Endothelial cell (in vitro differentiated cells): ENCODE measurements at regions not wholly inside any gene's neighbourhood (a gene's known extent, or its start where the extent isn't known, plus 50 kb on each side); places are given as distances from the start of the nearest gene placed in this dataset.

ENCODE experiments used
- DNase-seq: peaks from one replicate; pipeline ENCODE4 v3.0.0; 2021; ENCODE audit warnings: low spot score
- H3K27ac Mint-ChIP-seq: one replicate; pipeline ENCODE4 v1.8.0; 2021; ENCODE audit warnings: mixed read lengths, inconsistent platforms; ENCODE audit not compliant: unreplicated experiment
- H3K27me3 Mint-ChIP-seq: one replicate; pipeline ENCODE4 v1.8.0; 2021; ENCODE audit warnings: mild to moderate bottlenecking, moderate library complexity, mixed read lengths, inconsistent platforms; ENCODE audit not compliant: unreplicated experiment
- H3K36me3 Mint-ChIP-seq: one replicate; pipeline ENCODE4 v1.8.0; 2021; ENCODE audit warnings: mild to moderate bottlenecking, low read depth, mixed read lengths, inconsistent platforms; ENCODE audit not compliant: unreplicated experiment
- H3K4me1 Mint-ChIP-seq: one replicate; pipeline ENCODE4 v1.8.0; 2021; ENCODE audit warnings: mild to moderate bottlenecking, mixed read lengths, inconsistent platforms; ENCODE audit not compliant: unreplicated experiment
- H3K4me3 Mint-ChIP-seq: one replicate; pipeline ENCODE4 v1.8.0; 2021; ENCODE audit warnings: mild to moderate bottlenecking, mixed read lengths, inconsistent platforms; ENCODE audit not compliant: unreplicated experiment
- H3K9me3 Mint-ChIP-seq: one replicate; pipeline ENCODE4 v1.8.0; 2021; ENCODE audit warnings: mixed read lengths, inconsistent platforms; ENCODE audit not compliant: unreplicated experiment
- CTCF ChIP-seq: fragments of 200-600 bp; sonication (generic); IDR thresholded peaks from one replicate; pipeline ENCODE4 v1.5.0; 2021; ENCODE audit warnings: antibody characterized with exemption; ENCODE audit not compliant: unreplicated experiment

- no peaks in the 10 kb centered on the region for H3K36me3 Mint-ChIP-seq
- no peak for DNase-seq
These were observed 56.4 kb downstream of the CRYGS start for GRCh38 chr3:186487819-186488218.

GRCh38 chr3:186487037-186487436 is 57.1 kb downstream of the CRYGS start:
- H3K4me1 Mint-ChIP-seq, result no peaks in the 10 kb centered on the region
- TF ChIP-seq CTCF, result no peak
- no peaks in the 10 kb centered on the region for H3K36me3 Mint-ChIP-seq
- no peak overlapping the region for H3K27ac Mint-ChIP-seq
- no peak overlapping the region for H3K4me3 Mint-ChIP-seq
- no peaks in the 10 kb centered on the region for H3K9me3 Mint-ChIP-seq
- H3K27me3 Mint-ChIP-seq, result peaks cover 3% of the 10 kb centered on the region
- DNase-seq, result no peak

More at GRCh38 chr3:186487819-186488218, 56.4 kb downstream of the CRYGS start:
- Mint-ChIP-seq H3K4me3 (no peak overlapping the region), H3K9me3 (no peaks in the 10 kb centered on the region), H3K4me1 (no peaks in the 10 kb centered on the region), H3K27me3 (peaks cover 3% of the 10 kb centered on the region), H3K27ac (no peak overlapping the region)
- TF ChIP-seq CTCF, result no peak

- Mint-ChIP-seq H3K9me3 (no peaks in the 10 kb centered on the region), H3K27ac (no peak overlapping the region), H3K4me3 (no peak overlapping the region), H3K27me3 (peaks cover 1% of the 10 kb centered on the region), H3K36me3 (no peaks in the 10 kb centered on the region), H3K4me1 (peaks cover 3% of the 10 kb centered on the region)
- no peak for DNase-seq
- no peak for TF ChIP-seq CTCF
These were observed 60.4 kb downstream of the CRYGS start for GRCh38 chr3:186483611-186484340.

- DNase-seq, result no peak
- no peak overlapping the region for H3K27ac Mint-ChIP-seq
- peaks cover 1% of the 10 kb centered on the region for H3K27me3 Mint-ChIP-seq
- peaks cover 3% of the 10 kb centered on the region for H3K4me1 Mint-ChIP-seq
- H3K9me3 Mint-ChIP-seq, result no peaks in the 10 kb centered on the region
- no peak overlapping the region for H3K4me3 Mint-ChIP-seq
- no peak for TF ChIP-seq CTCF
- H3K36me3 Mint-ChIP-seq, result no peaks in the 10 kb centered on the region
These were observed 62.7 kb downstream of the CRYGS start for GRCh38 chr3:186481526-186481925.

- Mint-ChIP-seq H3K4me3 (no peak overlapping the region), H3K36me3 (no peaks in the 10 kb centered on the region)
These were observed 66.3 kb downstream of the CRYGS start for GRCh38 chr3:186477876-186478275.

More at GRCh38 chr3:186477876-186478275, 66.3 kb downstream of the CRYGS start:
- DNase-seq, result no peak
- no peaks in the 10 kb centered on the region for H3K9me3 Mint-ChIP-seq
- peaks cover 3% of the 10 kb centered on the region for H3K4me1 Mint-ChIP-seq
- H3K27ac Mint-ChIP-seq, result no peak overlapping the region
- no peak for TF ChIP-seq CTCF
- H3K27me3 Mint-ChIP-seq, result peaks cover 2% of the 10 kb centered on the region
